GM23338 (cell line): ENCODE measurements at regions not wholly inside any gene's neighbourhood (a gene's known extent, or its start where the extent isn't known, plus 50 kb on each side); places are given as distances from the start of the nearest gene placed in this dataset.

Experiments used
- ATAC-seq: fragments of 200-7000 bp; cut with Tn5 transposase; 3 replicates; pipeline ENCODE4 v1.9.1; 2020
- DNase-seq: peaks from one replicate; pipeline ENCODE4 v3.0.0-alpha.2; 2015; ENCODE audit warnings: low spot score
- H2AFZ ChIP-seq: fragments of 200-600 bp; sonication (generic); 2 replicates; pipeline ENCODE4 v1.8.0; 2016; ENCODE audit warnings: antibody characterized with exemption, mild to moderate bottlenecking, moderate library complexity
- H3F3A ChIP-seq: fragments of 200-600 bp; sonication (generic); replicated peaks from 2 replicates; pipeline ENCODE4 v1.8.0; 2017; ENCODE audit warnings: antibody characterized with exemption, mixed run types, low read depth
- H3K27ac ChIP-seq: fragments of 200-600 bp; sonication (generic); 2 replicates; pipeline ENCODE4 v1.6.1; 2016; ENCODE audit warnings: low read depth
- H3K27me3 ChIP-seq: fragments of 200-600 bp; sonication (generic); 2 replicates; pipeline ENCODE4 v1.8.0; 2016; ENCODE audit warnings: mild to moderate bottlenecking, mixed run types, moderate library complexity; ENCODE audit not compliant: insufficient read depth
- H3K36me3 ChIP-seq: fragments of 200-600 bp; sonication (generic); 2 replicates; pipeline ENCODE4 v1.8.0; 2016; ENCODE audit warnings: mild to moderate bottlenecking; ENCODE audit not compliant: insufficient read depth
- H3K4me1 ChIP-seq: fragments of 200-600 bp; sonication (generic); 2 replicates; pipeline ENCODE4 v1.8.0; 2016; ENCODE audit warnings: mild to moderate bottlenecking, moderate library complexity; ENCODE audit not compliant: insufficient read depth
- H3K4me2 ChIP-seq: fragments of 200-600 bp; sonication (generic); 2 replicates; pipeline ENCODE4 v1.7.1; 2017; ENCODE audit warnings: mixed run types
- H3K4me3 ChIP-seq: fragments of 200-600 bp; sonication (generic); 2 replicates; pipeline ENCODE4 v1.6.1; 2016; ENCODE audit warnings: mixed run types
- H3K79me2 ChIP-seq: fragments of 200-600 bp; sonication (generic); replicated peaks from 2 replicates; pipeline ENCODE4 v1.8.0; 2017; ENCODE audit warnings: mild to moderate bottlenecking; ENCODE audit not compliant: insufficient read depth
- H3K9me2 ChIP-seq: fragments of 200-600 bp; sonication (generic); 2 replicates; pipeline ENCODE4 v1.8.0; 2017; ENCODE audit not compliant: insufficient read depth
- H4K20me1 ChIP-seq: fragments of 200-600 bp; sonication (generic); replicated peaks from 2 replicates; pipeline ENCODE4 v1.8.0; 2017; ENCODE audit warnings: mild to moderate bottlenecking; ENCODE audit not compliant: insufficient read depth
- H3K27ac Mint-ChIP-seq: 2 replicates; pipeline ENCODE4 v1.8.0; 2020; ENCODE audit warnings: inconsistent platforms, mild to moderate bottlenecking, moderate library complexity, mixed read lengths
- H3K27me3 Mint-ChIP-seq: 3 replicates; pipeline ENCODE4 v1.8.0; 2022; ENCODE audit warnings: low read depth, mild to moderate bottlenecking, moderate library complexity, mixed read lengths, inconsistent platforms; ENCODE audit not compliant: insufficient read depth, poor library complexity
- H3K36me3 Mint-ChIP-seq: 3 replicates; pipeline ENCODE4 v1.8.0; 2021; ENCODE audit warnings: low read depth, mild to moderate bottlenecking, inconsistent platforms, moderate library complexity, mixed read lengths
- H3K4me1 Mint-ChIP-seq: 3 replicates; pipeline ENCODE4 v1.8.0; 2020; ENCODE audit warnings: mild to moderate bottlenecking, inconsistent platforms, mixed read lengths
- H3K4me3 Mint-ChIP-seq: 3 replicates; pipeline ENCODE4 v1.8.0; 2021; ENCODE audit warnings: moderate library complexity, mild to moderate bottlenecking, inconsistent platforms, mixed read lengths
- H3K9me3 Mint-ChIP-seq: 3 replicates; pipeline ENCODE4 v1.8.0; 2020; ENCODE audit warnings: moderate library complexity, mild to moderate bottlenecking, inconsistent platforms, mixed read lengths
- EZH2 ChIP-seq: fragments of 200-600 bp; sonication (generic); IDR thresholded peaks from one replicate; pipeline ENCODE4 v1.8.0; 2017; ENCODE audit warnings: antibody characterized with exemption, mild to moderate bottlenecking, low read depth; ENCODE audit not compliant: unreplicated experiment
- EZH2phosphoT487 ChIP-seq: fragments of 200-600 bp; sonication (generic); IDR thresholded peaks from one replicate; pipeline ENCODE4 v1.8.1; 2018; ENCODE audit warnings: antibody characterized with exemption; ENCODE audit not compliant: unreplicated experiment
- JUNB ChIP-seq: IDR thresholded peaks from one replicate; pipeline ENCODE4 v1.6.1; 2016; ENCODE audit warnings: antibody characterized with exemption; ENCODE audit not compliant: unreplicated experiment
- NANOG ChIP-seq: IDR thresholded peaks from 2 replicates; pipeline ENCODE4 v1.6.1; 2016; ENCODE audit warnings: antibody characterized with exemption, borderline replicate concordance
- POLR2AphosphoS5 ChIP-seq: IDR thresholded peaks from 2 replicates; pipeline ENCODE4 v1.6.1; 2016; ENCODE audit warnings: antibody characterized with exemption, low read depth
- STAT1 ChIP-seq: IDR thresholded peaks from one replicate; pipeline ENCODE4 v1.6.1; 2016; ENCODE audit warnings: antibody characterized with exemption; ENCODE audit not compliant: unreplicated experiment
- ZNF114 ChIP-seq: fragments of 250-450 bp; sonication (Bioruptor Pico); IDR thresholded peaks from 2 replicates; pipeline ENCODE4 v1.5.0; 2020; ENCODE audit warnings: mild to moderate bottlenecking, moderate library complexity
- ZNF331 ChIP-seq: fragments of 250-450 bp; sonication (Bioruptor Pico); IDR thresholded peaks from 2 replicates; pipeline ENCODE4 v1.5.0; 2020; ENCODE audit warnings: low read depth, mild to moderate bottlenecking, moderate library complexity
- TF ChIP-seq, protein P1 (sequence below): IDR thresholded peaks from 2 replicates; pipeline ENCODE4 v1.6.1; 2016; ENCODE audit warnings: antibody characterized with exemption
- TF ChIP-seq, protein P2 (sequence below), 2 experiments: fragments of 200-600 bp in 1 of 2; sonication (generic) in 1 of 2; conservative IDR thresholded peaks; 2 replicates each; pipeline versions ENCODE4 v1.5.1 to v1.6.1; 2016 to 2017; ENCODE audit warnings: antibody characterized with exemption in 2 of 2, low read depth in 2 of 2, mild to moderate bottlenecking in 2 of 2, moderate library complexity in 1 of 2

DNA sequence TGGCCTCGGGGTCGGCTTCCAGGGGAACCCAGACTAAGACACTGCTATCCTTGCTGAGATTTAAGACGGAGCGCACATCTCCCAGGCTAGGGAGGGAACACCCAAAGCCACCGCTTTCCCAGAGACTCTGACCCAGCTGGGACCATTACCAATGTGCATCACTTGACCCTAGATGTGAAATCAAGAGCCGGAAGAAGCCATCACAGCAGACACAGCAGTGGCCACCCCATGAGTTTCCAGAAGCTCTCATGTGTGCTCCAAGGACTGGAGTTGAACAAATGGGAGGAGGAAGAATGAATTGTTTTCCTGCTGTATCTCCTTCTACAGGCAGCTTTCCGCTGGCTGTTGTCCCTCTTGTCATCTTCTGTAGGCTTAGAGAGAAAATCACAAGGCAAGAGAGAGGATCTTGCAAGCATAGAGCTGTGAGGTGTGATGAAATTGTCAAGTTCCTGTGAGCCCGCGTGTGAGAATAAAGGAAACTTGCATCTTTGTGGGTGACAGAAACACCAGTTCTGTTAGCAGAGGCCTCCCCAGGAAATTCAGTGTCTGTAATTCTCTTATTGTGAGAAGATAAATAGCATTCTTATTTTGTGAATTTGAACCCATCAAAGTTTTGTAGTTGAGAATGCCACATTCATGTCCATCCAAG, 711.8 kb downstream of the UQCRFS1 start:
- H3K4me2 ChIP-seq = no peak overlapping the region
- no peaks in the 10 kb centered on the region for H3K79me2 ChIP-seq
- H3K4me3 Mint-ChIP-seq = no peak overlapping the region
- no peaks in the 10 kb centered on the region for H3F3A ChIP-seq
- H3K27ac ChIP-seq = no peak overlapping the region
- DNase-seq = no peak
- H3K36me3 ChIP-seq = no peaks in the 10 kb centered on the region
- no peaks in the 10 kb centered on the region for H3K9me2 ChIP-seq
- peaks cover 10% of the 10 kb centered on the region for H3K4me1 ChIP-seq
- peaks cover 34% of the 10 kb centered on the region for H3K4me1 Mint-ChIP-seq
- H3K27me3 Mint-ChIP-seq = peaks cover 11% of the 10 kb centered on the region
- H4K20me1 ChIP-seq = no peaks in the 10 kb centered on the region
- H3K9me3 Mint-ChIP-seq = no peaks in the 10 kb centered on the region
- TF ChIP-seq ZNF331 (CRISPR knock-in tag) (no peak), STAT1 (no peak), ZNF114 (no peak)
- no peaks in the 10 kb centered on the region for H3K27me3 ChIP-seq
- H2AFZ ChIP-seq = no peak overlapping the region
- ATAC-seq = no peak
- no peaks in the 10 kb centered on the region; the same call in 2 of the 3 replicates for H3K36me3 Mint-ChIP-seq
- no peak overlapping the region for H3K27ac Mint-ChIP-seq
- H3K4me3 ChIP-seq = no peak overlapping the region

DNA sequence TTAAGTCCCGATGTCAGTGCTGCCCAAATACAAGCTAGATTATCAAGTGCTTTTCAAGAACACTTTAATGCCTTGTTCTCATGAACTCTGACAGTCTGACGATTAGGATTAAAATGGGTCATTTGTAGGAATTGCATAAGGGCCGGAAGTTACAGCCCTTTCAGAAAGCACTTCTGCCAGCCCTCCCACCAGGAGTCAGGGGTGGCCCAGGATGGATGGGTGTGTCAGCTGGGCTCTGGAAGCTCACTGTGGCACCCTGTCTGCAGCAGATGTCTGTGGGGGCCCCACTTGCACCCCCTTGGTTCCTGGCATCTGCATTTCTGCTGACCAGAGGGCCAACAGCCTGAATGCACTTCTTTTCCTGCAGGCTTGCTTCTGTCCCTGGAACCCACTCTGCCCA, 712.7 kb downstream of the UQCRFS1 start:
- ATAC-seq (no peak), DNase-seq (no peak)
- Histone ChIP-seq H3K79me2 (no peaks in the 10 kb centered on the region), H3F3A (no peaks in the 10 kb centered on the region), H3K27me3 (no peaks in the 10 kb centered on the region), H4K20me1 (no peaks in the 10 kb centered on the region), H3K4me3 (no peak overlapping the region), H3K36me3 (no peaks in the 10 kb centered on the region), H3K27ac (no peak overlapping the region), H3K4me2 (no peak overlapping the region), H2AFZ (no peak overlapping the region; the same call in 1 of the 2 replicates), H3K9me2 (no peaks in the 10 kb centered on the region), H3K4me1 (peaks cover 10% of the 10 kb centered on the region)
- no peak overlapping the region for H3K4me3 Mint-ChIP-seq
- no peaks in the 10 kb centered on the region for H3K9me3 Mint-ChIP-seq
- H3K27ac Mint-ChIP-seq = no peak overlapping the region
- peaks cover 34% of the 10 kb centered on the region for H3K4me1 Mint-ChIP-seq
- TF ChIP-seq, protein P1, sequence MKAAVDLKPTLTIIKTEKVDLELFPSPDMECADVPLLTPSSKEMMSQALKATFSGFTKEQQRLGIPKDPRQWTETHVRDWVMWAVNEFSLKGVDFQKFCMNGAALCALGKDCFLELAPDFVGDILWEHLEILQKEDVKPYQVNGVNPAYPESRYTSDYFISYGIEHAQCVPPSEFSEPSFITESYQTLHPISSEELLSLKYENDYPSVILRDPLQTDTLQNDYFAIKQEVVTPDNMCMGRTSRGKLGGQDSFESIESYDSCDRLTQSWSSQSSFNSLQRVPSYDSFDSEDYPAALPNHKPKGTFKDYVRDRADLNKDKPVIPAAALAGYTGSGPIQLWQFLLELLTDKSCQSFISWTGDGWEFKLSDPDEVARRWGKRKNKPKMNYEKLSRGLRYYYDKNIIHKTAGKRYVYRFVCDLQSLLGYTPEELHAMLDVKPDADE = no peak
- TF ChIP-seq EZH2 (no peak), STAT1 (no peak)
- TF ChIP-seq, protein P2, sequence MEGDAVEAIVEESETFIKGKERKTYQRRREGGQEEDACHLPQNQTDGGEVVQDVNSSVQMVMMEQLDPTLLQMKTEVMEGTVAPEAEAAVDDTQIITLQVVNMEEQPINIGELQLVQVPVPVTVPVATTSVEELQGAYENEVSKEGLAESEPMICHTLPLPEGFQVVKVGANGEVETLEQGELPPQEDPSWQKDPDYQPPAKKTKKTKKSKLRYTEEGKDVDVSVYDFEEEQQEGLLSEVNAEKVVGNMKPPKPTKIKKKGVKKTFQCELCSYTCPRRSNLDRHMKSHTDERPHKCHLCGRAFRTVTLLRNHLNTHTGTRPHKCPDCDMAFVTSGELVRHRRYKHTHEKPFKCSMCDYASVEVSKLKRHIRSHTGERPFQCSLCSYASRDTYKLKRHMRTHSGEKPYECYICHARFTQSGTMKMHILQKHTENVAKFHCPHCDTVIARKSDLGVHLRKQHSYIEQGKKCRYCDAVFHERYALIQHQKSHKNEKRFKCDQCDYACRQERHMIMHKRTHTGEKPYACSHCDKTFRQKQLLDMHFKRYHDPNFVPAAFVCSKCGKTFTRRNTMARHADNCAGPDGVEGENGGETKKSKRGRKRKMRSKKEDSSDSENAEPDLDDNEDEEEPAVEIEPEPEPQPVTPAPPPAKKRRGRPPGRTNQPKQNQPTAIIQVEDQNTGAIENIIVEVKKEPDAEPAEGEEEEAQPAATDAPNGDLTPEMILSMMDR (conservative IDR thresholded peaks at IDR 0.05; ENCODE audit: low read depth in 2 of 2) = no peak
- peaks cover 11% of the 10 kb centered on the region for H3K27me3 Mint-ChIP-seq
- H3K36me3 Mint-ChIP-seq = no peaks in the 10 kb centered on the region; the same call in 2 of the 3 replicates

DNA sequence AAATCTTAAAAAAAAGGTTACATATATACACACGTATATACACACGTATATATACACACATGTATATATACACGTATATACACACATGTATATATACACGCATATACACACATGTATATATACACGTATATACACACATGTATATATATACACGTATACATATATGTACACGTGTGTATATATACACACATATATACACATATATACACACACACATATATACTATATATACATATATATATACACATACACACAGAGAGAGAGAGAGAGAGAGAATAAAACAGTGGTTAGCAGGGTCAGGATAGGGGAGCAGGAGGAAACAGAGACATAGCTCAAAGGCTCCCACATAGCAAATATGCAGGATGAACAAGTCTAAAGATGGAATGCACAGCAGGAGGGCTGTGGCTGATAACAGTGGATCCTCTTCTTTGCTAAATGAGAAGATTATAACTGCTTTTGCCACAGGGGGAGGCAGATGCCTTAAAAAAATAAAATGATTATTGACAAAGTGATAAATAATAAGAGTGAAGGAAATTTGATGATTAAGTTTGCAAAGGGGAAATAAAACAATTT, 714.5 kb downstream of the UQCRFS1 start:
- H3K4me3 ChIP-seq = no peak overlapping the region
- no peak overlapping the region for H3K4me2 ChIP-seq
- no peaks in the 10 kb centered on the region for H3K9me2 ChIP-seq
- H3K36me3 ChIP-seq = no peaks in the 10 kb centered on the region
- H3K4me1 ChIP-seq = peaks cover 24% of the 10 kb centered on the region
- H3F3A ChIP-seq = no peaks in the 10 kb centered on the region
- H4K20me1 ChIP-seq = no peaks in the 10 kb centered on the region
- Mint-ChIP-seq H3K27ac (no peak overlapping the region), H3K4me3 (no peak overlapping the region), H3K27me3 (peaks cover 10% of the 10 kb centered on the region), H3K36me3 (no peaks in the 10 kb centered on the region; the same call in 2 of the 3 replicates), H3K9me3 (no peaks in the 10 kb centered on the region), H3K4me1 (peaks cover 37% of the 10 kb centered on the region)
- H3K79me2 ChIP-seq = no peaks in the 10 kb centered on the region
- TF ChIP-seq STAT1 (no peak), POLR2AphosphoS5 (no peak), JUNB (no peak), EZH2phosphoT487 (no peak), NANOG (no peak), ZNF331 (CRISPR knock-in tag) (no peak)
- TF ChIP-seq, protein P1 = no peak
- DNase-seq (no peak), ATAC-seq (no peak)
- H3K27me3 ChIP-seq = no peaks in the 10 kb centered on the region
- no peak overlapping the region for H2AFZ ChIP-seq
- no peak overlapping the region for H3K27ac ChIP-seq
